Body of pancreas (tissue), 4 donors: ENCODE measurements at regions not wholly inside any gene's neighbourhood (a gene's known extent, or its start where the extent isn't known, plus 50 kb on each side); places are given as distances from the start of the nearest gene placed in this dataset.

Experiments
- POLR2A ChIP-seq, 3 donors: fragments of 450-650 bp; IDR thresholded peaks; one replicate each; pipeline ENCODE4 v1.6.1; 2016; ENCODE audit warnings: antibody characterized with exemption in 3 of 3, mild to moderate bottlenecking in 2 of 3
- TF ChIP-seq, protein P1 (sequence below), 7 experiments: fragments of 450-650 bp in 4 of 7; fragments of 200-600 bp in 3 of 7; sonication (generic) in 3 of 7; IDR thresholded peaks; one replicate each; pipeline ENCODE4 v1.5.1; 2016 to 2019; ENCODE audit warnings: antibody characterized with exemption in 7 of 7

DNA sequence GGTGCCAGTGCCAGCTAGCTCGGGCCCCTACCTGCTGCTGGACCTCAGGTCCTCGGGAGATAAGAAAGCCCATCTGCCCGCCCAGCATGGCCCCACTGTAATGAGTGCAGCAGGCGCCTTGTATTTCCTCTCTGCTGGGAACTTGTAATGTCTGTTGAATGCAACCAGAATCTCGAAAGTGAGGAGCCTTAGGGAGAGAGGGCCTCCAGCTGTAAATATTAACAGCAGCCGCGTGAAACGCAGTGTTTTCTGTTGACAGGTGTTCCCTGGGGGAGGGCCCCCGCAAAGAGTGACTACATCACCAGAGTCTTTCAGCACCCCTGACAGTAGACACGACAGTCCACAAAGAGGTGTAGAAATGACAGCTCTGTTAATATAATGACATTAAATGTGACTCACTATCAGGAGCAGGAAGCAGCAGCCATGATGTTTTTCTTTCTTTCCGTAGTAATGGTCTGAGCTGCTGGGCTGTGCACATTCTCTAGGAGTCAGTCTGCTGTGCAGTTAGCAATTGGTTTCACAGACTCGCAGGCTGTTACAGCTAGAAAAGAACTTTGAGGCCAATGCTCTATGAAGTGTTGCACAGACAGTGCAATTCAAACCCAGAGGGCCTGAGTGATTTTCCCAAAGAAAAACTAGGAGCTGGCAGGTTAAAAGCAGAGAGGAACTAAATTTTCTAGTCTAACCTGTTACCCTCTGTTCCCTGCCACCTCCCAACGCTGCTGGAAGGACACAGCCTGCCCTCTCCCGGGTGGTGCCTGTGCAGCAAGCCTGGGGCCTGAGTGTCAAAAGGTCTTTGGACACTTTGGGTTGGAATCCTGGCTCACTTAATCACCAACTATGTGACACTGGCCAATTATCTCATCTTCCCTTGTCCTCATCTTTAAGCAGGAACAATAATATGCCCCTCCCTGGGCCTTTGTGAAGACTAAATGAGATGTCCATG, 58.6 kb upstream of the WASF3 start:
- TF ChIP-seq, protein P1, sequence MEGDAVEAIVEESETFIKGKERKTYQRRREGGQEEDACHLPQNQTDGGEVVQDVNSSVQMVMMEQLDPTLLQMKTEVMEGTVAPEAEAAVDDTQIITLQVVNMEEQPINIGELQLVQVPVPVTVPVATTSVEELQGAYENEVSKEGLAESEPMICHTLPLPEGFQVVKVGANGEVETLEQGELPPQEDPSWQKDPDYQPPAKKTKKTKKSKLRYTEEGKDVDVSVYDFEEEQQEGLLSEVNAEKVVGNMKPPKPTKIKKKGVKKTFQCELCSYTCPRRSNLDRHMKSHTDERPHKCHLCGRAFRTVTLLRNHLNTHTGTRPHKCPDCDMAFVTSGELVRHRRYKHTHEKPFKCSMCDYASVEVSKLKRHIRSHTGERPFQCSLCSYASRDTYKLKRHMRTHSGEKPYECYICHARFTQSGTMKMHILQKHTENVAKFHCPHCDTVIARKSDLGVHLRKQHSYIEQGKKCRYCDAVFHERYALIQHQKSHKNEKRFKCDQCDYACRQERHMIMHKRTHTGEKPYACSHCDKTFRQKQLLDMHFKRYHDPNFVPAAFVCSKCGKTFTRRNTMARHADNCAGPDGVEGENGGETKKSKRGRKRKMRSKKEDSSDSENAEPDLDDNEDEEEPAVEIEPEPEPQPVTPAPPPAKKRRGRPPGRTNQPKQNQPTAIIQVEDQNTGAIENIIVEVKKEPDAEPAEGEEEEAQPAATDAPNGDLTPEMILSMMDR (IDR thresholded peaks at IDR 0.05) = no peak
- no peak for TF ChIP-seq POLR2A (IDR thresholded peaks at IDR 0.05)
